ENCODE measurements at regions not wholly inside any gene's neighbourhood (a gene's known extent, or its start where the extent isn't known, plus 50 kb on each side); places are given as distances from the start of the nearest gene placed in this dataset.

GRCh38 chr11:113634940-113635575 is 71.0 kb downstream of the TMPRSS5 start:
- DNase-seq (ENCODE audit: extremely low read depth in 1 of 11, low read depth in 9 of 11, low spot score in 4 of 11): no peak

DNA sequence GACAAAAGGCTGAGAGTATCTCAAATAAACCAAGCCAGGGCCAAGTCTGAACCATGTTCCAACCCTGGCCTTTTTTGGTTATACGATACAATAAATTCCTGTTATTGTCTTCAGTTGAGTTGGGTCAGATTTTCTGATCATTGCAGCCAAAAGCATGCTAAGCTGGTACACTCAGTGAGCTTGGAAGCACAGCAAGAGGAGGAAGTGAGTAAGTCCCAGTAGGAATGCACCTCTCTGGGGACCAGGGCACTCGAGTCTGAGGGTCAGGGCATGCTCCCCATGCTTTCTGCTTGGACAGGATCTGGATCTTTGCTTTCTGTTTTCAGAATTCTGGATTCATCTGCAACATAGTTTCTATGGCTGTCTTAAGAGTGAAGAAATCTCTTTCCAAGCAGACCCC is 73.1 kb downstream of the TMPRSS5 start:
- DNase-seq (ENCODE audit: extremely low read depth in 1 of 11, low read depth in 9 of 11, low spot score in 4 of 11): no peak

GRCh38 chr11:113629562-113629961 is 76.5 kb downstream of the TMPRSS5 start:
- no peak for DNase-seq (ENCODE audit: extremely low read depth in 1 of 11, low read depth in 9 of 11, low spot score in 4 of 11)

- DNase-seq (ENCODE audit: extremely low read depth in 1 of 11, low read depth in 9 of 11, low spot score in 4 of 11): no peak
Observed at GRCh38 chr11:113628912-113629311, 77.2 kb downstream of the TMPRSS5 start.

GRCh38 chr11:113627946-113628345 is 78.2 kb downstream of the TMPRSS5 start:
- DNase-seq (ENCODE audit: extremely low read depth in 1 of 11, low read depth in 9 of 11, low spot score in 4 of 11): no peak

- DNase-seq (ENCODE audit: extremely low read depth in 1 of 11, low read depth in 9 of 11, low spot score in 4 of 11): no peak
Observed at GRCh38 chr11:113627297-113627696, 78.8 kb downstream of the TMPRSS5 start.

DNA sequence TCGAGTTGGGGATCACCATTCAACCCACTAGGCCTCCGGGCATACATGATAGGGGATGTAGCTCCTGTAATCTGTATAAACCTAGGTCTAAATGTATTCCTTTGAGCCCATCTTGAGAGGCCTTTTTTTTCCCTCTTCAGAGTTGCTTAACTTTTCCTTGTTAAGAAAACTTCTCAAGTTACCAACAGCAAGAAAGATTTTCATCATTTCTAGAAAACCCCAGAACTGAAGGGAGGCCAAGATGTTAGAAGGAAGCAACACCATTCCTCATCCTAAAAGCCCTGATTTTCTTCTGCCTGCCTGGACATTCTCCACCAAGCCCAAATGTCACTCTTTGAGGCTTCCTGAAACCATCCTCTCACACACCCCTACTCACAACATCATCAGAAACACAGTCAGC is 79.4 kb downstream of the TMPRSS5 start:
- no peak for DNase-seq (ENCODE audit: extremely low read depth in 1 of 11, low read depth in 9 of 11, low spot score in 4 of 11)

DNA sequence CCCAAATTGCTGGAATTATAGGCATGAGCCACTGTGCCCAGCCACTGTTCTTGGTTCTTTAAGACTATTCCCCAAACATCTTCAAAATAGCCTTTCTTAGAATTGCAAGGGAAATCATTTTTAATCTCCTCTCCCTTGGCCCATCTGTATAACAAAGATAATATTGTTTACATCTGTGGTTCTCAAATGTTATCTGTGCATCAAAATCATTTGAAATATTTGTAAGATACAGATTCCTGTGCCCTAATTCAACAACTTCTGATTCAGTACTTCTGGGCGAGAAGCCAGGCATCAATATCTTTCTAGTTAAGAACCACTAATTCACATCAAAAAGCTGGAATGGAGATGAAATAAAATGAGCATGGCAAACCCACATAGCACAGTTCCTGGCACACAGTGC is 83.0 kb downstream of the TMPRSS5 start:
- DNase-seq (ENCODE audit: extremely low read depth in 1 of 11, low read depth in 9 of 11, low spot score in 4 of 11): no peak

GRCh38 chr11:113618360-113618759 is 87.7 kb downstream of the TMPRSS5 start:
- no peak for DNase-seq (ENCODE audit: extremely low read depth in 1 of 11, low read depth in 9 of 11, low spot score in 4 of 11)

- no peak for DNase-seq (ENCODE audit: extremely low read depth in 1 of 11, low read depth in 9 of 11, low spot score in 4 of 11)
Observed at GRCh38 chr11:113615773-113616172, 90.3 kb downstream of the TMPRSS5 start.

GRCh38 chr11:113615098-113615497 is 91.0 kb downstream of the TMPRSS5 start:
- DNase-seq (ENCODE audit: extremely low read depth in 1 of 11, low read depth in 9 of 11, low spot score in 4 of 11): no peak

- DNase-seq (ENCODE audit: extremely low read depth in 1 of 11, low read depth in 9 of 11, low spot score in 4 of 11): no peak
Observed at GRCh38 chr11:113614097-113614496, 92.0 kb downstream of the TMPRSS5 start.

GRCh38 chr11:113613619-113614018 is 92.5 kb downstream of the TMPRSS5 start:
- no peak for DNase-seq (ENCODE audit: extremely low read depth in 1 of 11, low read depth in 9 of 11, low spot score in 4 of 11)

GRCh38 chr11:113604186-113604585 is 101.9 kb downstream of the TMPRSS5 start:
- no peak for DNase-seq (ENCODE audit: extremely low read depth in 1 of 11, low read depth in 9 of 11, low spot score in 4 of 11)

DNA sequence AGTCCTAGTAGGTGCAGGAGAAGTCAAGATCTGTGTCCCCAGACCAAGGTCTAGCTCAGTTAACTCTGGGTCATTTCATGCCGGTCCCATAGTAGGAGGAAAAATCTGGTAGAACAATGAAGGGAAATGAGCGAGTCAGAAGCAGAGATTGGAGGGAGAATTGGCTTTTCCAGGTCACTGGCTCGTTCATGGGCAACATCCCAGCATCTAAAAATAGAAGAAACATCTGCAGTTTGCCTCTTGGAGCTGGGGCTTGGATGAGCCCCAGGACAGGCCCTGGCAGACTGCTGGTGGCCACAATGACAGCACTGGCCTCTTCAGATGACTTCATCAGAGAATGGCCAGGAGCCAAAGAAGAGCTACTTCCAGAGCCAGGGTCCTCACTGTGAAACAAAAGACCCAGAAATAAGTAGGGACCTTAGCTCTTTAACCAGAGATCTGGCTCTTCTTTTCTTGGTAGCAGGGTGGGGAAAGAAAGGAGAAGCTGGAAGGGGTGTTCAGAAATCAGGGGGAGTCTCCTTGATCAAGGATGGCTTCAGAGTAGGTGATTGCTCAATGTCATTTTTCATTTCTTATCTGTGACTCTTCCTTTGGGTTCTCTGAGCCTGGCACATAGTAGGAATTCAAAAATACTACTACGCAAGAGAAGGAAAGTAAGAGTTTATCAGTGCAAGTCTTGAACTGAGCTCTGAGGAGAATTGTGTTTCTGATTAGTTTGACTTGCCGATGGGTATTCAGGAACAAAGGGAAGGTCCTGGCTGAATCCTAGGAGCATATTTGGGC is 102.6 kb downstream of the TMPRSS5 start:
- no peak for DNase-seq (ENCODE audit: extremely low read depth in 1 of 11, low read depth in 9 of 11, low spot score in 4 of 11)

DNA sequence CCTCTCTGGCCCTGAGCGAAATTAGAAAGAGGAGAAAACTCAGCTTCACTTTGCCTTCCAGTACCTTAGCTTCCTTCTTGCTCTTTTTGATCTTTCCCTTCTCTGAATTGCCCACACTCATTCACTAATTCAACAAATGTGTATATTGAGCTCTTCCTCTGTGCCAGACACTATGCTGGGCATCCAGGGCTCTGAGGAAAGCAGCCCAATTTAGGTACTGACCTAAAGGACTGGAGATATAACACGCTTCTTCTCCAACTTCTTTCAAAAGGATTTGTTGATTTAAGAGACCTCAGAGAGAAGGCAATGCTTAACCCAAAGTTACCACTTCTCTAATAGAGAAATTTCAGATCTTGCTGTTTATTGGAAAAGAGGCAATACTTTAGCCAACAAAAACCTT is 103.6 kb downstream of the TMPRSS5 start:
- no peak for DNase-seq (ENCODE audit: extremely low read depth in 1 of 11, low read depth in 9 of 11, low spot score in 4 of 11)

DNA sequence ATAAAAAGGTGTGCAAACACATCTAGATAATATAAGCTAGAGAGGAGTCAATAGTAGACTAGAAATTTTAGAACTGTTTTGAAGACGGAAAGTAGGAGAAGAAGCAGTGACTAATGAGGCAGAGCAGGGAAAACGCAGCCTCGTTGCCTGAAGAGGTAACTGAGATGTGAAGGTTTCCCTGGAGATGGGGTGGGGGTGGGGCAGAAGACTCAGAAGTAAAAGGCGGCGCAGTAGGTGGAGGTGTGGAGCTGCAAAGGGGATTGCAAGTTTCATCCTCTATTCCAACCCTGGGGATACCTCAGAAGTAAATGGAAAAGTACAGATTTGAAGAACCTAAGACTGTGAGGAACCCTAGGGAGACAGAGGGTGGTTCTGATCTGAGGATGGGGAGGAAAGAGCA is 109.5 kb downstream of the TMPRSS5 start:
- DNase-seq (ENCODE audit: extremely low read depth in 1 of 11, low read depth in 9 of 11, low spot score in 4 of 11): no peak

DNA sequence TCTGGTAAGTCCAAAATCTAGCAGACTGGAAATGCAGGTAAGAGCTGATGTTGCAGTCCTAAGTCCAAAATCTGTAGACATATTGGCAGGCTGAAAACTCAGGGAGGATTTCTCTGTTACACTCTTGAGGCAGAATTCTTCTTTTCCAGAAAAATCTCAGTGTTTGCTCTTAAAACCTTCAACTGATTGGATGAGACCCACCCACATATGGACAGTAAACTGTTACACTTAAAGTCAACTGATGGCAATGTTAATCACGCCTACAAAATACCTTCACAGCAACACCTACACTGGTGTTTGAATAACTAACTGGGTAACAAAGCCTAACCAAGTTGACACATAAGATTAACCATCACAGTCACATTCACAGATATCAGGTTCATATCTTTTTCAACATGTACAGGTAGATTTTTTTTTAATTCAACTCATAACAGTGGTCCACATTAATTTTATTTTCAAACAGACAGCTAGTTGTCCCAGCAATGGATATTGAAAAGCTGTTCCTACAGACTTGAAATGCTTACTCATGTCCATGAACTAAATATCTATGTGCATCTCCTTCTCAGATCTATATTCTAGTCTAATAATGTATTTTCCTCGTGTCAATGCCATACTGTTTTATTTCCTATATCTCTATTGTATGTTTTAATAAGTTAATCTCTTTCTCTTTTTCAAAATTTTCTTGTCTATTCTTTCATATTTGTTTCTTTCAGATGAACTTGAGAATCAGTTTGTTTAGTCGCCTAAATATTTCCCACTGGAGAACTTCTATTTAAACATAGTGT is 110.1 kb downstream of the TMPRSS5 start:
- DNase-seq (ENCODE audit: extremely low read depth in 1 of 11, low read depth in 9 of 11, low spot score in 4 of 11): no peak

- DNase-seq (ENCODE audit: extremely low read depth in 1 of 11, low read depth in 9 of 11, low spot score in 4 of 11): no peak
Observed at GRCh38 chr11:113593698-113594308, 112.3 kb downstream of the TMPRSS5 start.

DNA sequence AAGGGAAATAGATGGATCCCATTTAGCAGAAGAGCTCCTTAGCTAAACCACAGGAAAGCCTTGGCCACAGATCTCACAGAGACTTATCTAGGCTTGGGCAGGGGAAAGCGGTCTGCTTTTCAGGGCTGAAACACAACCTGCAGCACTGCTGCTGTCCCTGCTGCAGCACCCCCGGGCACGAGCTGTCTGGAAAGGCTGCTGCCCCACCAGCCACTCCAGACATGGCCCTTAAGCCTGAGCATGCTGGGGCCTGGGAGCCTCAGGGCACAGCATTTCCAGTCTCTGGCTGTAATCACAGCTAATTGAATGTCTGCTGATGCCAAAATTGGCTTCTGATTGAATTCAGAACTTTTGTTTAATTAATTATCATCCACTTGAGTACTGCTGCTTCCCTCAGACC is 115.0 kb downstream of the TMPRSS5 start:
- no peak for DNase-seq (ENCODE audit: extremely low read depth in 1 of 11, low read depth in 9 of 11, low spot score in 4 of 11)
